ENCODE measurements at regions not wholly inside any gene's neighbourhood (a gene's known extent, or its start where the extent isn't known, plus 50 kb on each side); places are given as distances from the start of the nearest gene placed in this dataset.

GRCh38 chr1:199301472-199302217, 662.8 kb downstream of the PTPRC start:
- Histone ChIP-seq H3K27me3 (no peaks in the 10 kb centered on the region), H3K36me3 (no peaks in the 10 kb centered on the region), H3K4me3 (no peak overlapping the region), H3K27ac (no peak overlapping the region), H3K4me1 (no peaks in the 10 kb centered on the region), H3K9me3 (replicated peaks) (no peaks in the 10 kb centered on the region)
- no peak for DNase-seq

GRCh38 chr1:199302554-199302953, 663.7 kb downstream of the PTPRC start:
- DNase-seq, result no peak
- no peaks in the 10 kb centered on the region for H3K9me3 ChIP-seq (replicated peaks)
- no peaks in the 10 kb centered on the region for H3K27me3 ChIP-seq
- no peaks in the 10 kb centered on the region for H3K4me1 ChIP-seq
- H3K4me3 ChIP-seq, result no peak overlapping the region
- no peaks in the 10 kb centered on the region for H3K36me3 ChIP-seq
- no peak overlapping the region for H3K27ac ChIP-seq

- H3K4me3 ChIP-seq, result no peak overlapping the region
- no peaks in the 10 kb centered on the region for H3K4me1 ChIP-seq
- no peaks in the 10 kb centered on the region for H3K27me3 ChIP-seq
- no peak overlapping the region for H3K27ac ChIP-seq
- H3K36me3 ChIP-seq, result no peaks in the 10 kb centered on the region
- no peak for DNase-seq
- H3K9me3 ChIP-seq (replicated peaks), result no peaks in the 10 kb centered on the region
Measured at GRCh38 chr1:199303035-199303434, 664.2 kb downstream of the PTPRC start.

GRCh38 chr1:199305053-199305452, 666.2 kb downstream of the PTPRC start:
- H3K36me3 ChIP-seq, result no peaks in the 10 kb centered on the region
- no peaks in the 10 kb centered on the region for H3K27me3 ChIP-seq

GRCh38 chr1:199307496-199308264, 668.8 kb downstream of the PTPRC start:
- Histone ChIP-seq H3K9me3 (replicated peaks) (no peaks in the 10 kb centered on the region), H3K27me3 (no peaks in the 10 kb centered on the region), H3K4me1 (no peaks in the 10 kb centered on the region), H3K36me3 (no peaks in the 10 kb centered on the region), H3K4me3 (no peak overlapping the region), H3K27ac (no peak overlapping the region)
- DNase-seq, result no peak

More at GRCh38 chr1:199305053-199305452, 666.2 kb downstream of the PTPRC start:
- Histone ChIP-seq H3K9me3 (replicated peaks) (no peaks in the 10 kb centered on the region), H3K4me3 (no peak overlapping the region), H3K4me1 (no peaks in the 10 kb centered on the region), H3K27ac (no peak overlapping the region)
- DNase-seq, result no peak

GRCh38 chr1:199308349-199308846, 669.6 kb downstream of the PTPRC start:
- DNase-seq, result no peak
- Histone ChIP-seq H3K27me3 (no peaks in the 10 kb centered on the region), H3K36me3 (no peaks in the 10 kb centered on the region), H3K4me1 (no peaks in the 10 kb centered on the region), H3K9me3 (replicated peaks) (no peaks in the 10 kb centered on the region), H3K4me3 (no peak overlapping the region), H3K27ac (no peak overlapping the region)

GRCh38 chr1:199310708-199311107, 671.9 kb downstream of the PTPRC start:
- H3K36me3 ChIP-seq, result no peaks in the 10 kb centered on the region
- H3K4me1 ChIP-seq, result no peaks in the 10 kb centered on the region
- H3K9me3 ChIP-seq (replicated peaks), result no peaks in the 10 kb centered on the region
- no peak overlapping the region for H3K27ac ChIP-seq
- H3K4me3 ChIP-seq, result no peak overlapping the region
- DNase-seq, result no peak
- no peaks in the 10 kb centered on the region for H3K27me3 ChIP-seq

GRCh38 chr1:199311478-199312262, 672.8 kb downstream of the PTPRC start:
- H3K4me3 ChIP-seq, result no peak overlapping the region
- no peaks in the 10 kb centered on the region for H3K27me3 ChIP-seq
- H3K27ac ChIP-seq, result no peak overlapping the region
- no peaks in the 10 kb centered on the region for H3K4me1 ChIP-seq
- H3K36me3 ChIP-seq, result no peaks in the 10 kb centered on the region
- no peak for DNase-seq
- no peaks in the 10 kb centered on the region for H3K9me3 ChIP-seq (replicated peaks)

GRCh38 chr1:199312626-199313025, 673.8 kb downstream of the PTPRC start:
- no peaks in the 10 kb centered on the region for H3K9me3 ChIP-seq (replicated peaks)
- no peaks in the 10 kb centered on the region for H3K36me3 ChIP-seq
- no peak for DNase-seq
- no peak overlapping the region for H3K27ac ChIP-seq
- H3K4me1 ChIP-seq, result no peaks in the 10 kb centered on the region
- no peaks in the 10 kb centered on the region for H3K27me3 ChIP-seq
- H3K4me3 ChIP-seq, result no peak overlapping the region

GRCh38 chr1:199313444-199313843, 674.6 kb downstream of the PTPRC start:
- no peak overlapping the region for H3K27ac ChIP-seq
- H3K9me3 ChIP-seq (replicated peaks), result no peaks in the 10 kb centered on the region
- DNase-seq, result no peak
- no peaks in the 10 kb centered on the region for H3K27me3 ChIP-seq
- no peak overlapping the region for H3K4me3 ChIP-seq
- no peaks in the 10 kb centered on the region for H3K4me1 ChIP-seq
- H3K36me3 ChIP-seq, result no peaks in the 10 kb centered on the region

- H3K4me1 ChIP-seq, result no peaks in the 10 kb centered on the region
- no peak for DNase-seq
- no peaks in the 10 kb centered on the region for H3K27me3 ChIP-seq
- no peaks in the 10 kb centered on the region for H3K9me3 ChIP-seq (replicated peaks)
- H3K27ac ChIP-seq, result no peak overlapping the region
- H3K36me3 ChIP-seq, result no peaks in the 10 kb centered on the region
- no peak overlapping the region for H3K4me3 ChIP-seq
Measured at GRCh38 chr1:199319341-199319740, 680.5 kb downstream of the PTPRC start.

- no peak for DNase-seq
- H3K9me3 ChIP-seq (replicated peaks), result no peaks in the 10 kb centered on the region
- no peaks in the 10 kb centered on the region for H3K27me3 ChIP-seq
- no peak overlapping the region for H3K4me3 ChIP-seq
- H3K27ac ChIP-seq, result no peak overlapping the region
- no peaks in the 10 kb centered on the region for H3K36me3 ChIP-seq
- no peaks in the 10 kb centered on the region for H3K4me1 ChIP-seq
Measured at GRCh38 chr1:199322278-199322677, 683.4 kb downstream of the PTPRC start.

GRCh38 chr1:199333180-199333579, 694.3 kb upstream of the NR5A2 start:
- Histone ChIP-seq H3K4me1 (no peaks in the 10 kb centered on the region), H3K4me3 (no peak overlapping the region), H3K27me3 (no peaks in the 10 kb centered on the region), H3K27ac (no peak overlapping the region), H3K9me3 (replicated peaks) (no peaks in the 10 kb centered on the region), H3K36me3 (no peaks in the 10 kb centered on the region)
- DNase-seq, result no peak

GRCh38 chr1:199335496-199335895, 692.0 kb upstream of the NR5A2 start:
- Histone ChIP-seq H3K36me3 (no peaks in the 10 kb centered on the region), H3K27ac (no peak overlapping the region), H3K27me3 (no peaks in the 10 kb centered on the region), H3K4me1 (no peaks in the 10 kb centered on the region), H3K4me3 (no peak overlapping the region), H3K9me3 (replicated peaks) (no peaks in the 10 kb centered on the region)
- DNase-seq, result no peak

All from SJCRH30 (cell line).